Calu3 (cell line): ENCODE measurements at regions not wholly inside any gene's neighbourhood (a gene's known extent, or its start where the extent isn't known, plus 50 kb on each side); places are given as distances from the start of the nearest gene placed in this dataset.
"Not testable (repeated sequence)": the region's sequence is repeated elsewhere in the genome, so short reads cannot be mapped to it uniquely, and the experiment has no call there.

Experiments
- BruUV-seq: library from RNA; stranded (reverse); fragments of 400-500 nt; replicated peaks from 2 replicates; lab custom pipeline; 2021; lab: Mats Ljungman, UMichigan
- CTCF ChIA-PET: fragments of 300-600 bp; sonication (Branson Sonifier 250); formaldehyde crosslinking; loops from one replicate; lab custom pipeline; 2022; ENCODE audit warnings: antibody characterized with exemption; lab: Charles Lee
- DNase-seq: peaks from one replicate; pipeline ENCODE4 v3.0.0; 2022
- H3K27ac Mint-ChIP-seq: one replicate; pipeline ENCODE4 v1.8.0; 2022; ENCODE audit warnings: mixed read lengths; ENCODE audit not compliant: unreplicated experiment
- H3K27me3 Mint-ChIP-seq: one replicate; pipeline ENCODE4 v1.8.0; 2022; ENCODE audit warnings: mixed read lengths; ENCODE audit not compliant: unreplicated experiment
- H3K36me3 Mint-ChIP-seq: one replicate; pipeline ENCODE4 v1.8.0; 2022; ENCODE audit warnings: mild to moderate bottlenecking, moderate library complexity, mixed read lengths; ENCODE audit not compliant: insufficient read depth, unreplicated experiment
- H3K4me1 Mint-ChIP-seq: one replicate; pipeline ENCODE4 v1.8.0; 2022; ENCODE audit warnings: mild to moderate bottlenecking, low read depth, mixed read lengths; ENCODE audit not compliant: unreplicated experiment
- H3K4me3 Mint-ChIP-seq: one replicate; pipeline ENCODE4 v1.8.0; 2022; ENCODE audit warnings: mild to moderate bottlenecking, low read depth, moderate library complexity, mixed read lengths; ENCODE audit not compliant: unreplicated experiment
- H3K9me3 Mint-ChIP-seq: one replicate; pipeline ENCODE4 v1.8.0; 2022; ENCODE audit warnings: low read depth, mixed read lengths; ENCODE audit not compliant: unreplicated experiment
- intact Hi-C: fragments of 100-400 bp; cut with micrococcal nuclease; formaldehyde crosslinking; loops from one replicate; pipeline ENCODE4 v1.10.0; 2022; ENCODE audit not compliant: unreplicated experiment
- TF ChIP-seq, protein P1 (sequence below): fragments of 200-600 bp; IDR thresholded peaks from one replicate; pipeline ENCODE4 v1.8.0; 2022; ENCODE audit warnings: antibody characterized with exemption; ENCODE audit not compliant: unreplicated experiment

DNA sequence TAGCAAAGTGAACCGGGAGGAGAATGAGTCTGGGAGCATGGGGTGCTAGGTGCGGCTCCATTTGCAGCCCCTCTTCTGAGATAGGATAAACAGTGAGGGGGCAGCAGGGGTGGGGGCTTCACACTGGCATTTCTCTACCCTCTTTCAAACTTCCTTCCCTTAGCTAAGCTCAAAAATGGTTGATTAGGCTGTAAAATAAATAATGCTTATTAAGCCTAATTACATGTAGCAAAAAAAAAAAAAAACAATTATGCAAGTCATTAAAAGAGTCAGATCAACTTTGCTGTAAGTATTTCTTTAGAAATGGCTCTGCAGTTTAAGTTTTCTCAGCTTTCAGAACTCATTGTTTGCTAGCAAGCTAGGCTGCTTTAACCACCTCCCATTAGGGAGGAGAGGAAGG, 182.7 kb upstream of the FBXO11 start:
- intact Hi-C loops = no loop called here
- no peaks in the 10 kb centered on the region for H3K4me1 Mint-ChIP-seq
- H3K9me3 Mint-ChIP-seq = no peaks in the 10 kb centered on the region
- no peaks in the 10 kb centered on the region for H3K36me3 Mint-ChIP-seq
- TF ChIP-seq, protein P1, sequence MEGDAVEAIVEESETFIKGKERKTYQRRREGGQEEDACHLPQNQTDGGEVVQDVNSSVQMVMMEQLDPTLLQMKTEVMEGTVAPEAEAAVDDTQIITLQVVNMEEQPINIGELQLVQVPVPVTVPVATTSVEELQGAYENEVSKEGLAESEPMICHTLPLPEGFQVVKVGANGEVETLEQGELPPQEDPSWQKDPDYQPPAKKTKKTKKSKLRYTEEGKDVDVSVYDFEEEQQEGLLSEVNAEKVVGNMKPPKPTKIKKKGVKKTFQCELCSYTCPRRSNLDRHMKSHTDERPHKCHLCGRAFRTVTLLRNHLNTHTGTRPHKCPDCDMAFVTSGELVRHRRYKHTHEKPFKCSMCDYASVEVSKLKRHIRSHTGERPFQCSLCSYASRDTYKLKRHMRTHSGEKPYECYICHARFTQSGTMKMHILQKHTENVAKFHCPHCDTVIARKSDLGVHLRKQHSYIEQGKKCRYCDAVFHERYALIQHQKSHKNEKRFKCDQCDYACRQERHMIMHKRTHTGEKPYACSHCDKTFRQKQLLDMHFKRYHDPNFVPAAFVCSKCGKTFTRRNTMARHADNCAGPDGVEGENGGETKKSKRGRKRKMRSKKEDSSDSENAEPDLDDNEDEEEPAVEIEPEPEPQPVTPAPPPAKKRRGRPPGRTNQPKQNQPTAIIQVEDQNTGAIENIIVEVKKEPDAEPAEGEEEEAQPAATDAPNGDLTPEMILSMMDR = no peak
- no TSS peak for BruUV-seq
- no peak for DNase-seq
- no peak overlapping the region for H3K4me3 Mint-ChIP-seq
- H3K27me3 Mint-ChIP-seq = peaks cover 29% of the 10 kb centered on the region
- CTCF ChIA-PET = no interaction called here
- H3K27ac Mint-ChIP-seq = no peak overlapping the region

DNA sequence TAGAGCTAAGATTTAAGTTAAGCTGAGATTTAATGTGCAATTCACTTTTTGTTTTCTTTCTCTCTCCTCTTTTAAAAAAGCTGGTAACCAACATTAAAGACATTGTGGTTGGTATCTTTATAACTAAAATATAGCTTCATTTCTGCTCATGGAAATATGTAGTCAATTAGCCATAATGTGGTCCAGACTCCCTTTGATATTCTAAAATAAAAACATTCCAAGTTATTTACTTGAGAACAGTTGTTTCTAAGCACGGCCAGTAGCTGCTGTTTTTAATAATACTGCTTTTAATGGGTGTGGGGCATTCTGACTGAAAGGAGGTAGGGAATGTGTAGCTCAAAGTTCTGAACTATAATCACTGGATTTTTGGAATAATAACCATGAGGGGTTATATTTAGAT, 183.3 kb upstream of the FBXO11 start:
- H3K4me1 Mint-ChIP-seq = no peaks in the 10 kb centered on the region
- no peak overlapping the region for H3K27ac Mint-ChIP-seq
- H3K4me3 Mint-ChIP-seq = no peak overlapping the region

DNA sequence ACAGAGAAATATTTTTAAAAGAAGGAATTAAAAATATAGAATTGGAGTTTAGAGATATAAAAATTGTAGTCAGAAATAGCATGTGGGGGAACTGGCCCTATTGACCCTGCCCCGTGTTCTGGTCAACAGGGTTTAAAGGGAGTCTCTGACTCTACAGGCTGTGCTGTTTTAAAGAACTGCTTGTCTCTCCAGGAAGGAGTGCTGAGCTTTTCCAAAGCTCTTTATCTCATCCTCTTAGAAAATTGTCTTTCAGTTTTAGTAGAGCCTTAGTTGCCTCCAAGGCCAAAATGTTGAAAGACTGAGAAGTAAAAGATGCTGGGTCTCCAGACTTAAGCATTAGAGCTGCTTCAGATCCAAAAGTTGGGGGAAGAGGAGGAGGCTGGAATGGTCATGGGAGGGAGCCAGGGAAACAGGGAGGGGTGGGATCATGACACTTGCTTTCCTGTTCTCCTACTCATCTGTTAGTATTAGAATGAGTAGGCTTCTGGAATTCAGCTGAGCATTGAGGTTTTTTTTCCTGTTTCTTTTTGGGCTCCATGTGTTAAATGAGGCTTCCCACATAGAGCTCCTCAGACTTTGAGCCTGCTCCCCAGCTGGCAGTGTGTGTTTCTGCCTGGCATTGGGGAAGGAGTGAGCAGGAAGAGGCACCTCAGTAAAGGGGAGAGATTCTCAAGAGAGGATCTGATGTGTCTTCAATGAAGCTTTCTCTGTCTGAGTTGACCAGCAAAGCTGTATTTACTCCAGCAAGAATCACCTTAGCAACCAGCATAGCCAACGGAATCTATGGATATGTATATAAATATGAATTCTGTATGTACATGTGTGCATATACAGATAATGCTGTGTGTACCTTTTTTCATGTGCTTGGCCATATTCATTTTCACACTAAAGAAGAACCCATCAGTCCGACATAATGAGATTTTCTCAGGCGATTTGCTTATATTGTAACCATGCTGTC, 186.8 kb upstream of the FBXO11 start:
- Mint-ChIP-seq H3K27me3 (peaks cover 29% of the 10 kb centered on the region), H3K36me3 (no peaks in the 10 kb centered on the region), H3K4me1 (no peaks in the 10 kb centered on the region), H3K9me3 (peaks cover 5% of the 10 kb centered on the region), H3K4me3 (no peak overlapping the region), H3K27ac (no peak overlapping the region)
- intact Hi-C loops = no loop called here
- TF ChIP-seq, protein P1 = no peak
- BruUV-seq = no TSS peak
- DNase-seq = no peak
- CTCF ChIA-PET = interaction anchor here (0.6 kb wide), 2 partner anchors 209 to 264 kb away, joined by 3 read pairs; no protein-coding TSS in a partner anchor

More for the DNA sequence above, 183.3 kb upstream of the FBXO11 start:
- no TSS peak for BruUV-seq
- CTCF ChIA-PET = no interaction called here
- intact Hi-C loops = no loop called here
- Mint-ChIP-seq H3K27me3 (peaks cover 29% of the 10 kb centered on the region), H3K36me3 (no peaks in the 10 kb centered on the region), H3K9me3 (no peaks in the 10 kb centered on the region)
- TF ChIP-seq, protein P1 = no peak
- no peak for DNase-seq

DNA sequence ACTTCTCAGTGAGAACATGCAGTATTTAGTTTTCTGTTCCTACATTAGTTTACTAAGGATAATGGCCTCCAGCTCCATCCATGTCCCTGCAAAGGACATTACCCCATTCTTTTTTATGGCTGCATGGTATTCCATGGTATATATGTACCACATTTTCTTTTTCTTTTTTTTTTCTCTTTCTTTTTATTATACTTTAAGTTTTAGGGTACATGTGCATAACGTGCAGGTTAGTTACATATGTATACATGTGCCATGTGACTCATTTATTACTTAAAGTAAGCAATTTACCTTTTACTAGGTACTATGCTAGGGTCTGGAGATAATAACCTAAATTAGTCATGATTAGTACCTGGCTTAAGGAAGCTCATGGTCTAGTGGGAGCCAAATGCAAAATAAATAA, 190.5 kb upstream of the FBXO11 start:
- CTCF ChIA-PET, H3K9me3 Mint-ChIP-seq, H3K4me1 Mint-ChIP-seq, H3K36me3 Mint-ChIP-seq, DNase-seq, intact Hi-C loops, H3K4me3 Mint-ChIP-seq, H3K27me3 Mint-ChIP-seq, BruUV-seq, H3K27ac Mint-ChIP-seq: not testable (repeated sequence)

DNA sequence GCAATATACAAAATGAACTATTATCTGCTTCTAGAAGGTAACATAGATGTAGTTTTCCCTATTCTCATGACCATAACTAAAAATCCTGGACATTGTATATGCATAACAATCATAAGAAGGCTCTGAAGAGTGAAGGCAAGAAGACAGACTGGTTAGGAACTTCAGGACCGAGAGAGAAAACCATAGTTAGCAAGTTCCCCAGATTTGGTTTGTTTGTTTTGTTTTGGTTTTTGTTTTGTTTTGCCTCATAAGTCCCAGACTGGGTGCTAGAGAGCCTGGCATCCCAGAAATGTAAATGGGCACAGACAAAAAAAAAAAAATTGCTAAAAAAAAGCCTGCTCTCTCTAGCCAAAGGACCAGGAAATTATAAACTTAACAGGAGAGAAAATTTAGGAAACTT, 192.2 kb upstream of the FBXO11 start:
- BruUV-seq = no TSS peak
- H3K4me3 Mint-ChIP-seq = no peak overlapping the region
- no peak for DNase-seq
- no peaks in the 10 kb centered on the region for H3K27me3 Mint-ChIP-seq
- CTCF ChIA-PET = no interaction called here
- no peaks in the 10 kb centered on the region for H3K36me3 Mint-ChIP-seq
- peaks cover 9% of the 10 kb centered on the region for H3K9me3 Mint-ChIP-seq
- TF ChIP-seq, protein P1 = no peak
- intact Hi-C loops = no loop called here
- no peaks in the 10 kb centered on the region for H3K4me1 Mint-ChIP-seq
- no peak overlapping the region for H3K27ac Mint-ChIP-seq
